Esophagus muscularis mucosa (tissue), 4 donors: ENCODE measurements at regions not wholly inside any gene's neighbourhood (a gene's known extent, or its start where the extent isn't known, plus 50 kb on each side); places are given as distances from the start of the nearest gene placed in this dataset.

Experiments used
- CTCF ChIP-seq, 3 experiments: fragments of 200-600 bp in 2 of 3; fragments of 450-650 bp in 1 of 3; sonication (generic) in 2 of 3; IDR thresholded peaks; one replicate each; pipeline ENCODE4 v1.5.1; 2017 to 2019; ENCODE audit warnings: antibody characterized with exemption in 3 of 3, mild to moderate bottlenecking in 2 of 3, moderate library complexity in 1 of 3
- EP300 ChIP-seq: sonication (generic); formaldehyde crosslinking; IDR thresholded peaks from one replicate; pipeline ENCODE4 v1.6.1; 2017; ENCODE audit warnings: antibody characterized with exemption
- POLR2A ChIP-seq: fragments of 450-650 bp; IDR thresholded peaks from one replicate; pipeline ENCODE4 v1.6.1; 2017; ENCODE audit warnings: antibody characterized with exemption, moderate library complexity, mild to moderate bottlenecking, low read depth
- POLR2AphosphoS5 ChIP-seq, 2 donors: sonication (generic); formaldehyde crosslinking; IDR thresholded peaks; one replicate each; pipeline ENCODE4 v1.6.1; 2017; ENCODE audit warnings: antibody characterized with exemption in 2 of 2

- TF ChIP-seq POLR2AphosphoS5 (IDR thresholded peaks at IDR 0.05) (no peak), CTCF (IDR thresholded peaks at IDR 0.05) (no peak), POLR2A (no peak), EP300 (no peak)
These were observed 863.7 kb upstream of the VRK2 start for GRCh38 chr2:57182916-57183315.
